GM12874 (cell line): ENCODE measurements at regions not wholly inside any gene's neighbourhood (a gene's known extent, or its start where the extent isn't known, plus 50 kb on each side); places are given as distances from the start of the nearest gene placed in this dataset.

Source experiments
- CTCF ChIP-seq: IDR thresholded peaks from 2 replicates; pipeline ENCODE4 v1.5.1; 2011; ENCODE audit warnings: low read depth, mild to moderate bottlenecking, control low read depth, low read length, moderate library complexity; ENCODE audit not compliant: insufficient read depth

- TF ChIP-seq CTCF: no peak
Observed at GRCh38 chr7:93693796-93694195, 119.3 kb upstream of the CALCR start.

- TF ChIP-seq CTCF: no peak
Observed at GRCh38 chr7:93690021-93690420, 115.5 kb upstream of the CALCR start.

- no peak for TF ChIP-seq CTCF
Observed at GRCh38 chr7:93678185-93678584, 103.7 kb upstream of the CALCR start.

GRCh38 chr7:93663561-93664299 lies 89.2 kb upstream of the CALCR start:
- TF ChIP-seq CTCF: no peak

- TF ChIP-seq CTCF: no peak
Observed at GRCh38 chr7:93651603-93652159, 77.2 kb upstream of the CALCR start.

- TF ChIP-seq CTCF: no peak
Observed at GRCh38 chr7:93646538-93646937, 72.0 kb upstream of the CALCR start.

- TF ChIP-seq CTCF: no peak
Observed at GRCh38 chr7:93636276-93636675, 61.8 kb upstream of the CALCR start.

GRCh38 chr7:93632371-93632770 lies 57.8 kb upstream of the CALCR start:
- TF ChIP-seq CTCF: no peak
